Muscle layer of duodenum (tissue), 2 donors: ENCODE measurements at regions not wholly inside any gene's neighbourhood (a gene's known extent, or its start where the extent isn't known, plus 50 kb on each side); places are given as distances from the start of the nearest gene placed in this dataset.

Source experiments
- H3K27ac ChIP-seq: one replicate; pipeline ENCODE4 v1.7.0; 2013; ENCODE audit warnings: mild to moderate bottlenecking, low read length
- H3K27me3 ChIP-seq: one replicate; pipeline ENCODE4 v1.7.0; 2013; ENCODE audit warnings: low read depth, mild to moderate bottlenecking, control low read depth, low read length
- H3K36me3 ChIP-seq, 2 donors: one replicate each; pipeline ENCODE4 v1.7.0; 2013; ENCODE audit warnings: low read length in 2 of 2, control low read depth in 1 of 2, mild to moderate bottlenecking in 1 of 2; ENCODE audit not compliant: insufficient read depth in 2 of 2, control insufficient read depth in 1 of 2
- H3K4me1 ChIP-seq, 2 donors: one replicate each; pipeline ENCODE4 v1.7.0; 2013; ENCODE audit warnings: low read length in 2 of 2, mild to moderate bottlenecking in 2 of 2, control low read depth in 1 of 2, moderate library complexity in 1 of 2; ENCODE audit not compliant: insufficient read depth in 2 of 2, control insufficient read depth in 1 of 2
- H3K4me3 ChIP-seq, 2 donors: one replicate each; pipeline ENCODE4 v1.7.0; 2013; ENCODE audit warnings: low read length in 2 of 2, low read depth in 1 of 2, mild to moderate bottlenecking in 1 of 2
- H3K9me3 ChIP-seq, 2 donors: one replicate each; pipeline ENCODE4 v1.7.0; 2013; ENCODE audit warnings: low read length in 2 of 2, control low read depth in 1 of 2, mild to moderate bottlenecking in 1 of 2; ENCODE audit not compliant: control insufficient read depth in 1 of 2
- donor health status: healthy.

DNA sequence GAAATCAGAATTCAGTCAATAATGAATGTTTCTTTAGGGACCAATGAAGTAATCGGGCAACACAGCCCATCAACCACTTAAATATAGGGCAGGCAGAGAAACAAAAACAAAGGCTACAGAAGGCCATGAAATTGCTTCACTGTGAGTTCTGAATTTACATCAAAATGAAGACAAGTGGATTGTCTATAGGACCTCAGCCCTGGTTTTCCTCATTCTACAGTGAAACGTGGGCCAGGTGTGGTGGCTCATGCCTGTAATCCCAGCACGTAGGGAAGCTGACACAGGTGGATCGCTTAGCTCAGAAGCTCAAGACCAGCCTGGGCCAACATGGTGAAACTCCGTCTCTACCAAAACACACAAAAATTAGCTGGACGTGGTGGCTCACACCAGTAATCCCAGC is 416.0 kb downstream of the KLF12 start:
- Histone ChIP-seq H3K36me3 (peaks cover 5 to 14% of the 10 kb centered on the region in 2 donors), H3K9me3 (no peaks in the 10 kb centered on the region), H3K27ac (no peak overlapping the region), H3K4me3 (no peak overlapping the region), H3K27me3 (no peaks in the 10 kb centered on the region), H3K4me1 (peaks cover 0 to 9% of the 10 kb centered on the region in 2 donors)

DNA sequence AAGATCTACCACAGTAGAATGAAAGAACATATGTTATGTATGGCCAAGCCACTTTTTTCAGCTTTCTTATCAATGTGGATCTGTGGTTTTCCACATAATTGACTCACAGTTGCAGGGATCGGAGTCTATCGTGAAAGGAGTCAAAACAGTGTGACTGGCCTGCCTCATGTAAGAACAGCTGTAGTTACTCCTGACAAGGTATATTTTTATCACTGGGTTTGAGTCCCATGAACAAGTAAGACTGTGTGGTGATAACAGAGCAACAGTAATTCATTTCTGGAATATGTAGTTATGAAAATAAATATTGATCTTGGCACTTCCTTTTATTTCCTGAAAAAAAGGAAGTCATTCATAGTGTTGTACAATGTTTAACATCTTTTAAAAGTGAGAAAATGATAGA is 416.6 kb downstream of the KLF12 start:
- no peak overlapping the region for H3K4me3 ChIP-seq
- no peaks in the 10 kb centered on the region for H3K27me3 ChIP-seq
- peaks cover 0 to 9% of the 10 kb centered on the region in 2 donors for H3K4me1 ChIP-seq
- no peaks in the 10 kb centered on the region for H3K9me3 ChIP-seq
- no peak overlapping the region for H3K27ac ChIP-seq
- peaks cover 5 to 20% of the 10 kb centered on the region in 2 donors for H3K36me3 ChIP-seq

- Histone ChIP-seq H3K4me3 (no peak overlapping the region), H3K27me3 (no peaks in the 10 kb centered on the region), H3K36me3 (peaks cover 5 to 33% of the 10 kb centered on the region in 2 donors), H3K9me3 (no peaks in the 10 kb centered on the region), H3K27ac (no peak overlapping the region), H3K4me1 (peaks cover 0 to 9% of the 10 kb centered on the region in 2 donors)
These were observed 418.2 kb downstream of the KLF12 start for GRCh38 chr13:73715911-73716510.

DNA sequence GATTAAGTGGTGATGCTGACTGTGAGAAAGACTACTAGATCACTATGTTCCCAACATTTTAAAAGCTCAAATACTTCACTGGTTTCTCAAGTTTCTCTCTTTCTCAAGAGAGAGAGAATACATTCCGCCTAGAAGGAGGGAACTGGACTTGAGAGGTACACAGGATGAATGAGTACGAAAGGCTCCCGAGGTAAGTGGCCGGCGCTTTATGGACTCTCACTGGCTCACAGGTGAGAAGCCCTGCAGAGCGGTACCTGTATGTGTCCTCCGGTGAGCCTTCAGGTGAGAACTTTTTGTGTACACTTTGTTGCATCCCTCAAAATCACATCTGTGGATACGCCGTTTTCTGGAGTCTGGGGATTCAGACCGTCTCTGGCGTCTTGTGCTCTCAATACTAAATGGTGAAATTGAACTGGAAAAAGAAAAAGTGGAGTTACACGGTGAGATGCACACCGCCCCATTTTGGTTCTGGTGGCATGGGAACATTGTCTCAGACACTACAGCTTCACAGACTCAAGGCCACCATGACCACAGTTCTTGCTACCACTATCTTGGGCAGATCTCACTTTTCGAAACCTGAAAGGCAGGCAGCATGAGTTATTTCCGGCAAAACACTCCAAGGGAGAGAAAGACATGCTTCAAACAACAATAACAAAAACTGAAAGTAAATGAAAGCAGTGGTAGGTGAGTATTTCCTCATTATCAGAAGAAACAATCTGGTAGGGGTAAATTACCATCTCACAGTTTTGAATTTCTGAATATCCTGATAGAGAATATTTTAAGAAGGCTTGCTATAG is 418.9 kb downstream of the KLF12 start:
- Histone ChIP-seq H3K36me3 (peaks cover 5 to 34% of the 10 kb centered on the region in 2 donors), H3K4me3 (no peak overlapping the region)

DNA sequence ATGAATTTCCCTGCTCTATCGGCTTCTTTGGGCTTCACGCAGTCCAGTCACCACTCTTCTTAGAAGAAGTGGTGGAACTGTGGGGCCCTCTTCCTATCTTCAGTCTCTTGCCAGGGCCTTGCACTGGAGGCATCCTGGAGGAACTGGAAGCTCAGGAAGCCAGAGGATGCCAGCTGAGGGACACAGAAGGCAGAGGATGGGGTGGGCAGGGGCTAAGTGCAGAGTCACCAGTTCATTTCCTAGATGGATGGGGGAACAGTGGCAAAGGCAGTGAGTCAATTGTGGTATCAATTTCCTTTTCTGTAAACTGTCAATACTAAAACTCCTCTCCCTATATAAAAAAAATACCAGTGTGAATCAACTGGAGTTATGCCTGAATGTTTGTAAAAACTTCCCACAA is 419.7 kb downstream of the KLF12 start:
- H3K4me1 ChIP-seq: peaks cover 0 to 9% of the 10 kb centered on the region in 2 donors
- no peak overlapping the region for H3K27ac ChIP-seq
- H3K9me3 ChIP-seq: no peaks in the 10 kb centered on the region
- H3K27me3 ChIP-seq: no peaks in the 10 kb centered on the region
- no peak overlapping the region for H3K4me3 ChIP-seq
- H3K36me3 ChIP-seq: peaks cover 5 to 34% of the 10 kb centered on the region in 2 donors

More for the DNA sequence above, 418.9 kb downstream of the KLF12 start:
- H3K27me3 ChIP-seq: no peaks in the 10 kb centered on the region
- no peaks in the 10 kb centered on the region for H3K9me3 ChIP-seq
- peaks cover 0 to 9% of the 10 kb centered on the region in 2 donors for H3K4me1 ChIP-seq
- no peak overlapping the region for H3K27ac ChIP-seq

GRCh38 chr13:73708393-73708985 is 425.7 kb downstream of the KLF12 start:
- H3K4me1 ChIP-seq: no peaks in the 10 kb centered on the region
- peaks cover 0 to 22% of the 10 kb centered on the region in 2 donors for H3K36me3 ChIP-seq

DNA sequence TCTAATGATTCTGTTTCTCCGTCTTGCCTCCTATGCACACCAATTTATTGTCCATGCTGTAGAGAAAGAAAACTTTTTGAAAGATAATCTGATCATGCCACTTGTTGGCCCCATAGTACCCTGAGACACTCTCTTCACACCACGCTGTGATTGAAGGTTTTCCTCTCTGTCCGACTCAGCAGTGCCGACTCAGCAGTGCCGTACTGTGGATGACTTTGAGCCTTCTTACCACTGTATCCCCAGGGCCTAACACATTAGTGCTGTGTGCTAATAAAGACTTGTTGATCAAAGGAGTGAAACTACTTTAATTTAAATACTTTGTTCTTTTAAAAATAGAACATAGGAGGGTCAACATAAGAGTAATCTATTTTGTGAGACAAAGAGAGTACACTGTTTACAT is 429.6 kb downstream of the KLF12 start:
- Histone ChIP-seq H3K4me3 (no peak overlapping the region), H3K27ac (no peak overlapping the region), H3K36me3 (no peaks in the 10 kb centered on the region), H3K27me3 (no peaks in the 10 kb centered on the region), H3K9me3 (no peaks in the 10 kb centered on the region), H3K4me1 (no peaks in the 10 kb centered on the region)

More at GRCh38 chr13:73708393-73708985, 425.7 kb downstream of the KLF12 start:
- no peaks in the 10 kb centered on the region for H3K9me3 ChIP-seq
- no peak overlapping the region for H3K4me3 ChIP-seq
- H3K27me3 ChIP-seq: no peaks in the 10 kb centered on the region
- no peak overlapping the region for H3K27ac ChIP-seq

DNA sequence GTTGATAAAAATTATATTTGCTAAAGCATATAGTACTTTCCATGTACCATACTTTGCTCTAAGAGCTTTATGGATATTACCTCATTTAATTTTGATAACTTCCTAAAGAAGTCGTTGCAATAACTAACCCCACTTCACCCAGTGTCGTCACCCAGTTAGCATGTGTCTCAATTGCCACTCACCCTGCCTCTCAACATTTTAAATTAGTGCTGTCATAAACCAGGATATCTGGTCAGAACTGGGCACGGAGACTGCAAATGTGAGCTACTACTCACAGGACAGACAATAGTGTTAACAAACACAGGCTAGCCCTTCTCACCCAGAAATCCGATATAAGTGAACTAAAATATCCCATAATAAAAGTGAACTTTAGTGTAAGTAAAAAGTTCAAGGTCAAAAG is 430.6 kb downstream of the KLF12 start:
- H3K36me3 ChIP-seq: no peaks in the 10 kb centered on the region
- H3K9me3 ChIP-seq: no peaks in the 10 kb centered on the region
- no peak overlapping the region for H3K4me3 ChIP-seq
- H3K27me3 ChIP-seq: no peaks in the 10 kb centered on the region
- no peak overlapping the region for H3K27ac ChIP-seq
- no peaks in the 10 kb centered on the region for H3K4me1 ChIP-seq

- Histone ChIP-seq H3K4me1 (no peaks in the 10 kb centered on the region), H3K9me3 (no peaks in the 10 kb centered on the region), H3K27me3 (no peaks in the 10 kb centered on the region), H3K4me3 (no peak overlapping the region), H3K27ac (no peak overlapping the region), H3K36me3 (no peaks in the 10 kb centered on the region)
These were observed 431.7 kb downstream of the KLF12 start for GRCh38 chr13:73702419-73703071.

- Histone ChIP-seq H3K4me1 (no peaks in the 10 kb centered on the region), H3K27me3 (no peaks in the 10 kb centered on the region), H3K9me3 (no peaks in the 10 kb centered on the region), H3K36me3 (no peaks in the 10 kb centered on the region), H3K27ac (no peak overlapping the region), H3K4me3 (no peak overlapping the region)
These were observed 433.0 kb downstream of the KLF12 start for GRCh38 chr13:73701160-73701559.

DNA sequence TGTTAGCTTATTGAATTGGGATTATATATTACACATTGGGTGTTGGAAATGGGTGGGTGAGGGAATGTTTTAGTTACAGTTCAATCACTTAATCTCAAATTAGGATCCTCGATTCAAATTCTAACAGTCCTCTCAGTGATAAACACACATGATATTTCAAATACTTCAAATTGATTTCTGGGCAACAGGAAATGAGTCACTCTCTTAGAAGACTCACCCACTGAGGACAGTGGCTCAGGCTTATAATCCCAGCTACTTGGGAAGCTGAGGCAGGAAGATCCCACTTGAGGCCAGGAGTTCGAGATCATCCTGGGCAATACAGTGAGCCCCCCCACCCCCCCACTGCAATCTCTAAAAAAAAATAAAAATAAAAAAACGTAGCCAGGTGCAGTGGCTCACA is 435.3 kb downstream of the KLF12 start:
- H3K9me3 ChIP-seq: no peaks in the 10 kb centered on the region
- H3K4me3 ChIP-seq: no peak overlapping the region
- no peaks in the 10 kb centered on the region for H3K4me1 ChIP-seq
- peaks cover 8 to 20% of the 10 kb centered on the region in 2 donors for H3K36me3 ChIP-seq
- no peaks in the 10 kb centered on the region for H3K27me3 ChIP-seq
- no peak overlapping the region for H3K27ac ChIP-seq
